Natural killer cell (primary cell): ENCODE measurements at regions not wholly inside any gene's neighbourhood (a gene's known extent, or its start where the extent isn't known, plus 50 kb on each side); places are given as distances from the start of the nearest gene placed in this dataset.
"Not testable (repeated sequence)": the region's sequence is repeated elsewhere in the genome, so short reads cannot be mapped to it uniquely, and the experiment has no call there.

Experiments
- ATAC-seq, 3 donors: fragments of 150-1000 bp in 2 of 3; fragments of 200-7000 bp in 1 of 3; cut with Tn5 transposase; 1 replicate in 1 of 3; 2 replicates in 2 of 3; pipeline ENCODE4 v1.10.0; 2021; ENCODE audit warnings: mild to moderate bottlenecking in 2 of 3, moderate library complexity in 2 of 3
- DNase-seq, 2 donors: peaks; one replicate each; pipeline versions ENCODE4 v3.0.0 to v3.0.0-alpha.2; 2013 to 2021; ENCODE audit warnings: mixed read lengths in 1 of 2
- H3K27ac ChIP-seq: one replicate; pipeline ENCODE4 v1.5.1; 2013; ENCODE audit warnings: mild to moderate bottlenecking, low read length
- H3K27me3 ChIP-seq: one replicate; pipeline ENCODE4 v1.6.1; 2013; ENCODE audit warnings: low read length; ENCODE audit not compliant: control insufficient read depth, insufficient read depth
- H3K36me3 ChIP-seq: one replicate; pipeline ENCODE4 v1.6.1; 2013; ENCODE audit warnings: low read length; ENCODE audit not compliant: control insufficient read depth, insufficient read depth
- H3K4me1 ChIP-seq: one replicate; pipeline ENCODE4 v1.6.1; 2013; ENCODE audit warnings: low read length; ENCODE audit not compliant: control insufficient read depth, insufficient read depth
- H3K4me3 ChIP-seq: one replicate; pipeline ENCODE4 v1.5.1; 2013; ENCODE audit warnings: low read length
- H3K9me3 ChIP-seq: one replicate; pipeline ENCODE4 v1.6.1; 2013; ENCODE audit warnings: low read length; ENCODE audit not compliant: control insufficient read depth, insufficient read depth
- H3K27ac Mint-ChIP-seq, 2 donors: one replicate each; pipeline ENCODE4 v1.8.0; 2022; ENCODE audit warnings: mild to moderate bottlenecking in 2 of 2, mixed read lengths in 2 of 2, moderate library complexity in 1 of 2
- H3K27me3 Mint-ChIP-seq, 2 donors: one replicate each; pipeline ENCODE4 v1.8.0; 2022; ENCODE audit warnings: low read depth in 2 of 2, mixed read lengths in 2 of 2
- H3K36me3 Mint-ChIP-seq: one replicate; pipeline ENCODE4 v1.8.0; 2022; ENCODE audit warnings: mixed read lengths
- H3K4me1 Mint-ChIP-seq, 2 donors: one replicate each; pipeline ENCODE4 v1.8.0; 2022; ENCODE audit warnings: mixed read lengths in 2 of 2
- H3K4me3 Mint-ChIP-seq: one replicate; pipeline ENCODE4 v1.8.0; 2022; ENCODE audit warnings: mild to moderate bottlenecking, moderate library complexity, mixed read lengths
- H3K9me3 Mint-ChIP-seq, 2 donors: one replicate each; pipeline ENCODE4 v1.8.0; 2022; ENCODE audit warnings: mixed read lengths in 2 of 2
- CTCF ChIP-seq: fragments of 200-600 bp; IDR thresholded peaks from one replicate; pipeline ENCODE4 v1.8.0; 2022; ENCODE audit warnings: antibody characterized with exemption
- whole genome bisulfite sequencing: methylation state at CpG from one replicate; pipeline ENCODE4 v1.1.7; 2013; ENCODE audit warnings: missing lambda C conversion rate; ENCODE audit not compliant: insufficient coverage; 5-methylcytosine and 5-hydroxymethylcytosine counted together
- intact Hi-C: fragments of 100-400 bp; cut with micrococcal nuclease; formaldehyde crosslinking; loops from one replicate; pipeline ENCODE4 v1.14.2; 2022

- 72% methylated on average over 6 of the region's 10 CpGs for WGBS
Measured at GRCh38 chr7:39798077-39798476, 152.0 kb upstream of the CDK13 start.

GRCh38 chr7:39808796-39809481 lies 141.1 kb upstream of the CDK13 start:
- H3K4me3 Mint-ChIP-seq: no peak overlapping the region

More at GRCh38 chr7:39798077-39798476, 152.0 kb upstream of the CDK13 start:
- DNase-seq, H3K4me3 Mint-ChIP-seq, intact Hi-C loops, H3K9me3 ChIP-seq, H3K4me3 ChIP-seq, H3K36me3 Mint-ChIP-seq, H3K27me3 Mint-ChIP-seq, H3K4me1 ChIP-seq, H3K27ac Mint-ChIP-seq, H3K36me3 ChIP-seq, H3K27ac ChIP-seq, H3K27me3 ChIP-seq, H3K4me1 Mint-ChIP-seq, ATAC-seq, H3K9me3 Mint-ChIP-seq: not testable (repeated sequence)

GRCh38 chr7:39810204-39810642 lies 139.8 kb upstream of the CDK13 start:
- DNase-seq: no peak
- Mint-ChIP-seq H3K4me3 (no peak overlapping the region), H3K9me3 (no peaks in the 10 kb centered on the region), H3K4me1 (no peaks in the 10 kb centered on the region), H3K27me3 (peaks cover 18 to 26% of the 10 kb centered on the region in 2 donors), H3K27ac (no peak overlapping the region), H3K36me3 (no peaks in the 10 kb centered on the region)
- no peaks in the 10 kb centered on the region for H3K36me3 ChIP-seq
- H3K27me3 ChIP-seq: no peaks in the 10 kb centered on the region
- ATAC-seq: no peak
- no peak overlapping the region for H3K27ac ChIP-seq
- H3K9me3 ChIP-seq: no peaks in the 10 kb centered on the region
- no peak overlapping the region for H3K4me3 ChIP-seq
- 87% methylated on average over 7 of the region's 9 CpGs for WGBS
- intact Hi-C loops: no loop called here
- TF ChIP-seq CTCF: no peak
- no peaks in the 10 kb centered on the region for H3K4me1 ChIP-seq

More at GRCh38 chr7:39808796-39809481, 141.1 kb upstream of the CDK13 start:
- H3K36me3 ChIP-seq: no peaks in the 10 kb centered on the region
- Mint-ChIP-seq H3K27ac (no peak overlapping the region), H3K27me3 (peaks cover 12 to 14% of the 10 kb centered on the region in 2 donors), H3K9me3 (no peaks in the 10 kb centered on the region), H3K4me1 (no peaks in the 10 kb centered on the region), H3K36me3 (no peaks in the 10 kb centered on the region)
- DNase-seq: no peak
- no peaks in the 10 kb centered on the region for H3K27me3 ChIP-seq
- 70% methylated on average over 8 of the region's 10 CpGs for WGBS
- H3K9me3 ChIP-seq: no peaks in the 10 kb centered on the region
- no peak for ATAC-seq
- H3K4me1 ChIP-seq: no peaks in the 10 kb centered on the region
- H3K4me3 ChIP-seq: no peak overlapping the region
- TF ChIP-seq CTCF: no peak
- no peak overlapping the region for H3K27ac ChIP-seq
- intact Hi-C loops: no loop called here

- peaks cover 20 to 31% of the 10 kb centered on the region in 2 donors for H3K27me3 Mint-ChIP-seq
- Histone ChIP-seq H3K9me3 (no peaks in the 10 kb centered on the region), H3K4me1 (no peaks in the 10 kb centered on the region), H3K27me3 (no peaks in the 10 kb centered on the region), H3K27ac (no peak overlapping the region), H3K4me3 (no peak overlapping the region), H3K36me3 (no peaks in the 10 kb centered on the region)
- DNase-seq (no peak), ATAC-seq (no peak)
- H3K36me3 Mint-ChIP-seq: no peaks in the 10 kb centered on the region
- H3K4me1 Mint-ChIP-seq: no peaks in the 10 kb centered on the region
- WGBS: 75% methylated on average over 3 of the region's 4 CpGs
- intact Hi-C loops: no loop called here
- H3K27ac Mint-ChIP-seq: no peak overlapping the region
- H3K9me3 Mint-ChIP-seq: no peaks in the 10 kb centered on the region
- no peak for TF ChIP-seq CTCF
- no peak overlapping the region for H3K4me3 Mint-ChIP-seq
Measured at GRCh38 chr7:39810710-39811109, 139.3 kb upstream of the CDK13 start.
